ENCODE measurements at regions not wholly inside any gene's neighbourhood (a gene's known extent, or its start where the extent isn't known, plus 50 kb on each side); places are given as distances from the start of the nearest gene placed in this dataset.
"Not testable (repeated sequence)": the region's sequence is repeated elsewhere in the genome, so short reads cannot be mapped to it uniquely, and the experiment has no call there.

DNA sequence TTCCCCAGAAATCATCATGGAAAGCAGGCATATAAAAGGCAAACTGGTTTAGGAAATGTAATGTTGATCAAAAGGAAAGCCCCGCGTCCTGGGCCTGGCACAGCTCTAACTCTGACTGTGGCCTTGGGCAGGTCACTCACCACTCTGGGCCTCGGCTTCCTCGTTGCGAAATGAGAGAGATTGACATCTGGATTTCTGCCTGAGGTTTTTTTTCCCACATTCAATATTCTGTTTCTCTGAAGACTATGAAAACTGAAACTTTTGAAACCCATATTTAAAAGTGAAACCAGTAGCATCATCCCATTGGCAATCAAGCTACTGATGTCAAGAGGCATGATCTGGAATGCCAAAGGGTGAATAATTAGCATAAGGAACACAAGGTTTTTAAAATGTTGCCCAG is 369.7 kb upstream of the NPVF start:
- intact Hi-C loops (cut with DNase I) = no loop called here
- DNase-seq (ENCODE audit: missing footprints) = no peak
- peak; percentile 31 for ATAC-seq

DNA sequence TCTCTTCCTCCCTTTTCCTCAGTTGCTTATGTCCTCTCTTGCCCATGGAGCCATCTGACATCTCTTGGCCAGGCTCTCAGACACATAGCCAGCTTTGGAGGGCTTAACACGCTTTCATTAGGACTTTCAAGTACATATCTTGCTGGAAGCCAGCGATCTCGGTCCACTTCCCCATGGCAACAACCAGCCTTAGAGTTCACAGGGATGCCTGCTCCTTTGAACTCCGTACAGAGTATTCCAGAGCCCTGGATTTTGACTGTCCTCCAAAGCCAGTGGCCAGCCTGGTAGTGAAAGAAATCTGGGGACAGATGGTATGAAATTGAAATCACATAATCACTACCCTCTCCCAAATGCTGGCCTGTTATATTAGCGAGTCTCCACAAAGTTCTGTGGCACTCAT is 370.5 kb upstream of the NPVF start:
- ATAC-seq (no peak), DNase-seq (ENCODE audit: missing footprints) (no peak)
- intact Hi-C loops (cut with DNase I) = no loop called here

DNA sequence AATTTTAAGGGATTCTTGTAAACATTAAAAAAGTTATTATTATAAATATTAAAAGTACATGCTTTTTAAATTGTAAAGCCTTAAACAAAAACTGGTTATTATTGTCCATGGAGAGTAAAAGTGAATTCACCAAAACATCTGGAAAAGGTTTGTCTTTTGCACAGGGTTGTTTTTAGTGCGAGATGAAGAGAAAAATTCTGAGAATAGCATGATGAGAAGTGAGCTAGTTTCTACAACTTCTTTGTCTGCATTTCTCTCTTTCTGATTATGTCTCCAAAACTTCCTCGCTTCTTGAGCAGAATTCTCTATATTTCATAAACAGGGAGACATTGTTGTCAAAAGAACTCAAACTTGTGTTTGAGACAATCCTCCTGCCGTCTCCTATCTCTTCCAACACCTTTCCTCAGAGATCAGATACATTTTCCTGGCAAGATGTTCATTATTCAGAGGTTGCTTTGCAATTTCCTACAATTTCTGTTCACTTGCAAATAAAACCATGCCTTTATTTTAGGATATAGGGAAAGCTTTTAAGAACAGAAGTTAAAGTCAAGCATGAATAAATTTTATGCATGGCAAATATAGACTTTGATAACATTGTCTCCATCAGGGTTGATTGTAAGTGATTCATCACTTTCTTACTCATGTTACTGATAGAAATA is 372.1 kb upstream of the NPVF start:
- DNase-seq (ENCODE audit: missing footprints) (no peak), ATAC-seq (no peak)
- intact Hi-C loops (cut with DNase I) = no loop called here

DNA sequence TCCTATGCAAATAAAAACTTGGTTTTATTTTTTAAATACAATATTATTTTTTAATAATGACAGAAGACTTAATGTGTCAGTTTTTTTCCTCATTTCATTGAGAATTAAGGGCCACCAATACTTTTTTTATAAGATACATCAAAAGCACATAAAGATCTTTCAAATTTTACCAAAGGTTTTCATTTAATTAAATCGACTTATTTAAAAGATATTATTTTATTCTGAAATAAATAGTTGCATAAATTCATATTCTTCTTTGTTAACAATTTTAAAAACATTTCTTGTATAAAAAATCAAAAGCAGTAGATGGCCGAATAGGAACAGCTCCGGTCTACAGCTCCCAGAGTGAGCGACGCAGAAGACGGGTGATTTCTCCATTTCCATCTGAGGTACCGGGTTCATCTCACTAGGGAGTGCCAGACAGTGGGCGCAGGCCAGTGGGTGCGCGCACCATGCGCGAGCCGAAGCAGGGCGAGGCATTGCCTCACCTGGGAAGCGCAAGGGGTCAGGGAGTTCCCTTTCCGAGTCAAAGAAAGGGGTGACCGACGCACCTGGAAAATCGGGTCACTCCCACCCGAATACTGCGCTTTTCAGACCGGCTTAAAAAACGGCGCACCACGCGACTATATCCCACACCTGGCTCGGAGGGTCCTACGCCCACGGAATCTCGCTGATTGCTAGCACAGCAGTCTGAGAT is 374.6 kb upstream of the NPVF start:
- intact Hi-C loops (cut with DNase I); ATAC-seq; DNase-seq (ENCODE audit: missing footprints): not testable (repeated sequence)

DNA sequence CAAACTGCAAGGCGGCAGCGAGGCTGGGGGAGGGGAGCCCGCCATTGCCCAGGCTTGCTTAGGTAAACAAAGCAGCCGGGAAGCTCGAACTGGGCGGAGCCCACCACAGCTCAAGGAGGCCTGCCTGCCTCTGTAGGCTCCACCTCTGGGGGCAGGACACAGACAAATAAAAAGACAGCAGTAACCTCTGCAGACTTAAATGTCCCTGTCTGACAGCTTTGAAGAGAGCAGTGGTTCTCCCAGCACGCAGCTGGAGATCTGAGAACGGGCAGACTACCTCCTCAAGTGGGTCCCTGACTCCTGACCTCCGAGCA is 375.1 kb upstream of the NPVF start:
- DNase-seq (ENCODE audit: missing footprints); intact Hi-C loops (cut with DNase I); ATAC-seq: not testable (repeated sequence)

DNA sequence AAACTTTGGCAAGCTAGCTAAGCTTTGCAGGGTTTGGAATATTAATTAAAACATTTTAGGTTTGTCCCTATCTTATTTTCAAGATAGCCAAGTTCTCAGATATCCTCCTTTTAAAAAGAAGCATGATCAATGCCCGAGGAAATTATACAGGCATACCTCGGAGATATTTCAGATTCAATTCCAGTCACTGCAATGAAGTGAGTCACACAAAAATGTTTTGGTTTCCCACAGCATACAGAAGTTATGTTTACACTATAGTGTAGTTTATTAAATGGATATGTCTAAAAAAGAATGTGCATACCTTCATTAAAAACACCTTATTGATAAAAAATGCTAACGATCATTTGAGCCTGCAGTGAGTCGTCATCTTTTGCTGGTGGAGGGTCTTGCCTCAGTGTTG is 382.9 kb upstream of the NPVF start:
- no peak for ATAC-seq
- DNase-seq (ENCODE audit: missing footprints) = no peak
- intact Hi-C loops (cut with DNase I) = no loop called here

DNA sequence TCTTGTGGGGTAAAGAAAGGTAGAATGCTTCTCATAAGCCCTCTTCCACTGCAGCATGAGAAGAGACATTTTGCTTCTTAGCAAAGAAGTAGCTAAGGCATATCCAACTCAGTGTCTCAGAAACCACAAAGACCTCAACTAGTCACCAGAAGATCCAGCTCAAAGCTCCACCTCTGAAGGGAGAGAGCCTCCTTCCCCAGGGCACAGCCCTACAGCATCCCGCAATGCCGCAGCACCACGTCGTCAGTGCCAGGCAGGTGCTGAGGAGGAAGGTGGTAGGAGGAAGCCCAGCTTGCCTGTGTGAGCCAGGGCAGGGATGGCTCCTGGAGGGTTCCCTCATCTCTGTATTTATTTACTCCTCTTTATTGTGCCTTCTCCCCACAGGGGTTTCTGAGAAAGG is 385.6 kb upstream of the NPVF start:
- no peak for ATAC-seq
- DNase-seq (ENCODE audit: missing footprints) = no peak
- intact Hi-C loops (cut with DNase I) = no loop called here

DNA sequence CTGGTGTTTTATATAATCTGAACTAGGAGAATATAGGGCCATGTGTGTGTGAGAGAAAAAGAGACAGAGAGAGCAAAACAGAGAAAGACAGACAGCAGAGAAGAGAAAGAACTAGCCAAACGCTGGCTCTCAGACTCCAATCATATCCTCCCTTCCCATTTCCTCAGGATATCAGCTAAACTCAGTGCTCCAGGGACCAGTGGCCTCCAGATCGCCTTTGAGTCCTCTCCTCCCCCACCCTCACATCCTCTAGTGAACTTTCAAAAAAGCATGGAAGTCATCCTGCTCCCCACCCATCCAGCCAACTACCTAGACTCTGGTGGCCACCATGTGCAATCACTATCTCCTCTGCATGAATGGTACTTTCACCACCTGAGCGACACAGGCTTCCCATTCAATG is 386.1 kb upstream of the NPVF start:
- DNase-seq (ENCODE audit: missing footprints) (no peak), ATAC-seq (peak; percentile 58)
- intact Hi-C loops (cut with DNase I) = no loop called here

DNA sequence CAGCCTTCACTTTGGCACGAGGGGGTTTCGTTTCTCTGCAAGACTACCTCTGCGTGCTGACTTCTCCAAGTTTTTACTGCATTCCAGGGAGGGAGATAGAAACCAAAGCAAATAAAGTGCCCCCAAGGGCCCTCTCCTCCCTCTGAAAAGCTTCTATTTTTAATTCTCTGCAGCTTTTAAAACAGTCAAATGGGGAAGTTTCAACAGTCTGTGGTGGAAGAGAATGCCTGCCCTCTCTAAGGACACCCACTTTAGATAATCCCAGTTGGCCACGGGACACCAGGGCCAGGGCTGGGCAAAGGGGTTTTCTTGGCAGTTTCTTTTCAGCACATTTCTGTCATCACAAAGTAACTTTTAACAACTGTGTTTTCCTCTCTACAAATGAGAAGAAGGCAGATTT is 386.7 kb upstream of the NPVF start:
- no peak for DNase-seq (ENCODE audit: missing footprints)
- intact Hi-C loops (cut with DNase I) = no loop called here

DNA sequence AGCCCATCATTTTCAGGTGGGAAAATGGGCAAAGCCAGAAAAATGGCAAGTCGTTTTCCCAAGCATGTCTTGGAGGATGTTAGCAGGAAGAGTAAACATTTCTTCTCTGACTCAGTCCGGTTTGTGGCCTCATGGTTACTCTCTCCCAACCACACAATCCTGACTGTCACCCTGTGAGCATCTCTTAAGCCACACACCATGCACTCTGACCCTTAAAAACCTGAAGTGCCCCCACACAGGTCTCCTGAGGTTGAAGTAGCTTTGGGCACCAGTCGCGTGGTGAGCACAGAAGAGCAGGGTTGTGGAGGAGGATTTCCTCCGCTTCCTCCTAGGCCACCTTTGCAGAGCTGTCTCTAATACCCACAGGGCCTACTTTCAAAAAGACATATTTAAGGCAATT is 387.3 kb upstream of the NPVF start:
- intact Hi-C loops (cut with DNase I) = no loop called here
- ATAC-seq (no peak), DNase-seq (ENCODE audit: missing footprints) (no peak)

More for the DNA sequence above, 386.7 kb upstream of the NPVF start:
- peak; percentile 62 for ATAC-seq

DNA sequence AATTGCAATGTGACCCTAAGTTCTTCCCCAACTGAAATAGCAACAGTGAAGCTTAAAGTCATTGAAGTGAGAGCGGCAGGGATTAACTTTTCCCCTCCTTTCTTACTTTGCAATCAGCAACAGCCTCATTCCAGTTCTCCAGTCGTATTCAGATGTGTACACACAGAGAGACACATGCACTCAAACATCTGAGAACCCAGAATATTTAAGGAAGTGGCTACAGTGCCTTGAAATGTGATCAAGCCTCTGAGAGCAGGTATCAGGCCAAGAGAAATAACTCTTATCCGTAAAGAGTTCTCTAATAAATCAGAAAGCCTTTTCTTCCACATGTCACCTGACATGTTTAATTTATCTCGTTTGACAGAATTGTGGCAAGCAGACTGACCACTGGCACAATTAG is 388.9 kb upstream of the NPVF start:
- intact Hi-C loops (cut with DNase I) = no loop called here
- DNase-seq (ENCODE audit: missing footprints) = no peak
- no peak for ATAC-seq

DNA sequence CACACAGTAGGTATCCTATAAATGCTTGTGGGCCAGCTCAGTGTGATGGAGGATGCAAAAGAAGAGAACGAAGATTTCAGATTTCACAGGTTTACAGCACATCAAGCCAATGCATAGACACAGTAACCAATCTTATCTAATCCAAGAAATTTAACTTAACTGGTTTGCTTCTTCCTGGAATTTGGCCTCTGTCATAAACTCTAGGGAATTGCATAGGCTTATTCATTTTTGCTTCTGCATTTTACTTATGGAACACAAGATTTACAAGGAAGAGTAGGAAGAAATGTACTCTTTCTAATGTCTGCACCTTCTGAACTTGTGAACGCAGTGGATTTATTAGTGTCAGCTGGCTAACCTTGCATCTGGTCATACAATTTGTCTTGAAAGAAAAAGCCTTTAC is 389.4 kb upstream of the NPVF start:
- ATAC-seq = no peak
- no peak for DNase-seq (ENCODE audit: missing footprints)
- intact Hi-C loops (cut with DNase I) = no loop called here

DNA sequence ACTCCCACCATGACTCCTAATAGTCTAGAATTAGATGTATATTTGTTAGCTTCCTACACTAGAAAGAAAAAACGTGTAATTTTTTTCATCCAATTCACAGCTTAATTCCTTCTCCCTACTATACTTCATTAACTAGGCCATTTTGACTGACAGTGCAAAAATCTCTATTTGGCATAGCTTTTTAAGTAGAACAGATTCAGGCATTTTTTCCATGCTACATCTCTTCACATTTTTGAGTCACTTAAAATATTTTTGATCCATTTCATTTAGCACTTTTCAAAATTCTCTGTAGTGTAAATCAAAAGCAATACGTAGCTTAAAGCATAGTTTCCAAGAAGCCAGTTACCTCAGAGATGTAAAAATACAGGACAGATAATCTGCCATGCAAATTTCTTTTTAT is 391.1 kb upstream of the NPVF start:
- intact Hi-C loops (cut with DNase I) = no loop called here
- ATAC-seq (no peak), DNase-seq (ENCODE audit: missing footprints) (no peak)

DNA sequence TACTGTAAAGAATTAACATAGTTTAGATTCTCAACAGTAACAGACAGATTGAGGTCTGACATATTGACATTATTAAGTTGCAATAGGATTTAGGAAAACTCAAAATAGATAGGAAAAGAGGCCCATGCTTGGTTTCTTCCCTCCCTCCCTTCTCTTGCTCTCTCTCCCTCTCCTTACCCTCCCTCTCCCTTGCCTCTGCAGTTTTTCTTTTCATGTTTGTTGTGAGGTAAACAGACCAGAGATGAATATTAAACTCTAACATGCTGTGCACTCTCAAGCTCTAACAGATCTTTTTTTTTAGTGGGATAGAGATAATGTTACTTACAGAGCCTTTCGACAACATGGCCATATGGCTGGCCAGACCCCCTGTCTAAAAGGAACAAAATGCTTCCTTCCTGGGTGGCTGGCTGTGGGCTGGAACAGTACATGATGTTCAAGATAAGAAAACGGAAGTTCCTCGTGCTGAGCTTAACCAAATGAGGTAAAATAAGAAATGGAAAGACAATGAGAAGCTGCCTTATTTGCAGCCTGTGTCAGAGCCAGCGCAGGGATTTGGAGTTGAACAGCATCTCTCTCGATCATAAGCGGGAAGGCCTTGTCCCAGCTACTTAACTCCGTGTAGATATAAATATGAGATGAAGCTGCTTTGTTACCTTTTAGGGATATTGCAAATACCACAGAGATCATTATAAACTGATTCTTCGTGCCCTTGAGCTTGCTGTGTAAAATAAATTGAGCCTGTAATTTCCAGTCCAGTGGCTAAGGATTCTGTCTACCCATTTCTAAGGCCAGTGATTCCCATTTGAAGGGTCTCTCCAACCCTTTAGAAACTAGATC is 391.9 kb upstream of the NPVF start:
- peak; percentile 64 for ATAC-seq
- DNase-seq (ENCODE audit: missing footprints) = peak; percentile 60
- intact Hi-C loops (cut with DNase I) = no loop called here

DNA sequence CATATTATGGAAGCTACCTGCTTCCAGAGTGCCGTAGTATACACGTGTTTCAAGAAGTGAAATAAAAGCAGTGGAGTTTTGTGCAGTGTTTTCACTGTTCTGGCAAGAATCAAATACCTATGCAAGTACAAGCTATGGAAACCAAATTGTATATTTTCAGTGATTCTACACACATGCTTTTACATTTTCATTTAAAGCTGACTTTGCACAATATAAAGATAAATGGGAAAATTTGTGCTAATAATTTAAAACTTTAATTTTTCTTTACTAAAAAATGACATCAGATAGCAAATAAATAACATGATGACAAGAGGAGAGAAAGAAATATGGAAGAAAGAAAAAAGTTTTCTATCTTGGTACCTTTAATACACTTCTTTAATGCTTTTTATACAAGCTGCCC is 393.7 kb upstream of the NPVF start:
- DNase-seq (ENCODE audit: missing footprints) = no peak
- intact Hi-C loops (cut with DNase I) = no loop called here
- no peak for ATAC-seq

DNA sequence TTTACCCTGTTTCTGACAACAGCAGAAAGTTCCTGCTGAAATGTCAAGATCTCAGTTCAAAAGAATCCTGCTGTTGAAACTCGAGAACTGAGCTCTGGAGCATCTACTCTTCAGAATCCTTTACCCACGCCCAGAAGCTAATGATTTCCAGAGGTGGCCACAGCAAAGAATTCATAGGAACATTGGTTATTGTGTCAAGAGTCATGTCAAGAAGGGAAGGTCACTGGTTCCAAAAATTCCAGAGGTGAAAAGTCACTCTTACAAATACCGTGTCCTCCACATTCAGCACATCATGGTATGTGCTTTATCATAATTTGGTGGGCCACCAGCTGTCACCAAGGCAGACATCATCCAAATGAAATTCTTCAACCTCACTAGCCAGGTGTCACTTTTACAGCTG is 394.4 kb upstream of the NPVF start:
- intact Hi-C loops (cut with DNase I) = no loop called here
- no peak for DNase-seq (ENCODE audit: missing footprints)
- no peak for ATAC-seq

DNA sequence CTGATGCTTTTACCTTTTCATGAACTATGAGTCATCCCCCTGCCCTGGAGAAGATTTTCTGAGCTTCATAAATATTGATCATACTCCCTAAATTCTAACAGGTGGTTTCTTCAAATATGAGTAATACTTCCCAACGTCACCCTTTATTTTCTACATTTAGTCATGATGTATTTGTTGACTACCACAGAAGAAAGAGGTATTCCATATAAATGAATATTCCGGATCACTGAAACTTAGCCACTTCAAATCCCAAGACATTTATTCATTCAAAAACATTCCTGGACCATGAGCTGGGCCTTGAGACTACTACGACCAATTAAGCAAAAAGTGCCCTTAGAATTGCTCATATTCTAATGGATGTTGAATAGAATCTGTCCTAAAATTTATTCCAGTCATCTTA is 395.8 kb upstream of the NPVF start:
- DNase-seq (ENCODE audit: missing footprints) (no peak), ATAC-seq (no peak)
- intact Hi-C loops (cut with DNase I) = no loop called here

DNA sequence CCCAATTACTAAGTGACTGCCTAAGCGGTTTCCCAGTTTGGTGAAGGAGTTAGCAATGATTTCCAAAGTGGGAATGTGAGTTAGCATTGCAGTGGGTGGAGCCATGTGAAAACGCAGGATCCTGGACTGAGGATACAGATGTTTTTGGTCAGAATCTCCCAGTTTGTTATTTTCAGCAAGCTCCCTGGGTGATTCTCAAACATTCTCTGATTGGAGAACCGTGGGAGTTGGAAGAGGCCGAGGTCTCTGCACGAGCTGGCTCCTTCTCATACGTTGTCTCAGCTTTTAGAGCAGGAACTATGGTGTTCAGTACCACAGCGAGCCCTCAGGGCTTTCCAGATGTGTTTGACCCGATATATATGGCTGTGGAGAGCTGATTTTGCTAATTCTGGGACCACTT is 396.5 kb upstream of the NPVF start:
- intact Hi-C loops (cut with DNase I) = loop anchor here (5.0 kb wide), 1 partner anchor 37 kb away; no protein-coding TSS in a partner anchor
- peak; percentile 93 for ATAC-seq
- DNase-seq (ENCODE audit: missing footprints) = no peak

DNA sequence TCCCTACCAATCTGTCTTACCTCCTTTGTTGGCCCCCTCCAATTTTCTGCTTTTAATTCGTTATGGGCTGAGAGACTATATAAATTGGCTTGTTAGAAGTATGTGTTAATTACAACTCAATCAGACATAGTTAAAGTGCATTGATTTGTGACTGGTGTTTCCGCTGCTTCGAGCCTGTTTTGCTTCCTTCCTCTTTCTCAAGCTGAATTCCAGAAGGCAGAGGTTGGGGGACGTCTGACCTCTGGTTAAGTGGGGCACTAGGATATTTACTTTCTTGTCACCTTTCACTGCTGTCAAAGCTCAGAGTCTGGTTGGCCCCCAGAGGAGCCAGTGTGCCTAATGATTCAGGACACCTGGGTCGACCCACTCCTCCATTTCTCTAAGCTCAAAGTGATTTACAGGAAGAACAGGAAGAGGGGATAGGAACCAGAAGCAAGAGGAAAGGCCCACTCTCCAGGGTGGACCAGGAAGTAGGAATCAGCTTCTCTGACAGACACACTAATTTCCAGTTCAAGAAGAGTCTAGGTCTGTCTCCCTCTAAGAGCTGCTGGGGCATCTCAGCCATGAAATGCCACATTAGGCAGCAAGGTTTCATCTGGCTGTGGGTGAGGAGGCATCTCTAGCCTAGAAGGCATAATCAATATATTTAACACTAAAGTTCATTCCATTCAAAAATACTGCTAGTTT is 397.2 kb upstream of the NPVF start:
- intact Hi-C loops (cut with DNase I) = loop anchor here (5.0 kb wide), 1 partner anchor 37 kb away; no protein-coding TSS in a partner anchor

More for the DNA sequence above, 397.2 kb upstream of the NPVF start:
- DNase-seq (ENCODE audit: missing footprints) (no peak), ATAC-seq (no peak)

Data from Right ventricle myocardium inferior (tissue), 1 donor.